GM12892 (cell line): ENCODE measurements at regions not wholly inside any gene's neighbourhood (a gene's known extent, or its start where the extent isn't known, plus 50 kb on each side); places are given as distances from the start of the nearest gene placed in this dataset.

ENCODE experiments used
- POLR2A ChIP-seq: IDR thresholded peaks from 2 replicates; pipeline ENCODE4 v1.6.1; 2011; ENCODE audit warnings: low read depth, low read length, control low read depth
- POLR2AphosphoS5 ChIP-seq: IDR thresholded peaks from 2 replicates; pipeline ENCODE4 v1.6.1; 2011; ENCODE audit warnings: low read depth, low read length, control low read depth
- TAF1 ChIP-seq: IDR thresholded peaks from 2 replicates; pipeline ENCODE4 v1.6.1; 2011; ENCODE audit warnings: low read depth, mild to moderate bottlenecking, control low read depth, low read length, borderline replicate concordance

GRCh38 chr6:18584372-18584771, 197.2 kb downstream of the RNF144B start:
- TF ChIP-seq POLR2AphosphoS5 (no peak), POLR2A (no peak), TAF1 (no peak)
